ENCODE measurements at regions not wholly inside any gene's neighbourhood (a gene's known extent, or its start where the extent isn't known, plus 50 kb on each side); places are given as distances from the start of the nearest gene placed in this dataset.

DNA sequence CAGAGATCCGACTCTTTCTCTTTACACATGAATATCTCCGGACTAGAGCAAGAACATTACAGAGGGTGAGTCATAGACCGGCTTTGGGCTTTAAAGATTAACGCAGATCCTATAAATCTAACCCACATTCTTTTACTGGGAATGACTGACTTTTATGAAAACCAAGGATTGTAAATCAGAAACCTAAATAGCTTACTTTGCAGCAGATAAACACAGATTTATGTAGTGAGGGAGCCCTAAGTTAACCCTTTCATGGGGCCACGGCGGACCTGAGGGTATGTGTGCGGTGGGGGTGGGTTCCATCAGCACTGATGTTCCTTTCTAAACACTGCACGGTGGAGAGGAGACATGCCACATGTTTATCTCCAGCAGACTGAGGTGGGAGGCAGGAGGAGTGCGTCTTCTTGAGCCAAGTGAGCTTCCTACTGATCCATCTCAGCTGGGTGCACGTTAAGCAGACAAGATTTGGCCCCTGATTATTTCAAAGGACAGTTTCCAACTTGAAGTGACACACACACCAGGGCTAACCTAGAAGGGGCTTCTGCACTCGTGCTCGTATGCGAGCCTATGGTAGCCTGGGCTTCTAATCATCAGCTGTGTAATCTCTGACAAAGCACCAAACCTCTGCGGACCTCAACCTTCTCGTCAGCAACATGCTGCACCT lies 127.6 kb downstream of the WDR11 start:
- H3K9ac ChIP-seq (ENCODE audit: extremely low read depth, low read length, poor library complexity, severe bottlenecking): no peak overlapping the region
- TF ChIP-seq, protein P1, sequence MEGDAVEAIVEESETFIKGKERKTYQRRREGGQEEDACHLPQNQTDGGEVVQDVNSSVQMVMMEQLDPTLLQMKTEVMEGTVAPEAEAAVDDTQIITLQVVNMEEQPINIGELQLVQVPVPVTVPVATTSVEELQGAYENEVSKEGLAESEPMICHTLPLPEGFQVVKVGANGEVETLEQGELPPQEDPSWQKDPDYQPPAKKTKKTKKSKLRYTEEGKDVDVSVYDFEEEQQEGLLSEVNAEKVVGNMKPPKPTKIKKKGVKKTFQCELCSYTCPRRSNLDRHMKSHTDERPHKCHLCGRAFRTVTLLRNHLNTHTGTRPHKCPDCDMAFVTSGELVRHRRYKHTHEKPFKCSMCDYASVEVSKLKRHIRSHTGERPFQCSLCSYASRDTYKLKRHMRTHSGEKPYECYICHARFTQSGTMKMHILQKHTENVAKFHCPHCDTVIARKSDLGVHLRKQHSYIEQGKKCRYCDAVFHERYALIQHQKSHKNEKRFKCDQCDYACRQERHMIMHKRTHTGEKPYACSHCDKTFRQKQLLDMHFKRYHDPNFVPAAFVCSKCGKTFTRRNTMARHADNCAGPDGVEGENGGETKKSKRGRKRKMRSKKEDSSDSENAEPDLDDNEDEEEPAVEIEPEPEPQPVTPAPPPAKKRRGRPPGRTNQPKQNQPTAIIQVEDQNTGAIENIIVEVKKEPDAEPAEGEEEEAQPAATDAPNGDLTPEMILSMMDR (conservative IDR thresholded peaks at IDR 0.05): no peak
- no peak overlapping the region for H3K27ac ChIP-seq (ENCODE audit: low read depth, low read length)
- no peak overlapping the region for H3K4me3 ChIP-seq (ENCODE audit: low read length)
- DNase-seq: no peak
- H3K4me1 ChIP-seq (ENCODE audit: control insufficient read depth, insufficient read depth, low read length): peaks cover 25% of the 10 kb centered on the region
- Mint-ChIP-seq H3K4me1 (peaks cover 43% of the 10 kb centered on the region), H3K36me3 (ENCODE audit: low read depth) (no peaks in the 10 kb centered on the region), H3K9me3 (peaks cover 21% of the 10 kb centered on the region), H3K4me3 (peak overlapping the region; percentile 57), H3K27me3 (ENCODE audit: insufficient read depth) (peaks cover 67% of the 10 kb centered on the region), H3K27ac (no peak overlapping the region)
- H3K27me3 ChIP-seq (ENCODE audit: control insufficient read depth, insufficient read depth, low read length, poor library complexity, severe bottlenecking): peaks cover 45% of the 10 kb centered on the region
- no peaks in the 10 kb centered on the region for H3K36me3 ChIP-seq (ENCODE audit: control insufficient read depth, insufficient read depth, low read length)
- peaks cover 24% of the 10 kb centered on the region for H3K9me3 ChIP-seq (ENCODE audit: control insufficient read depth, low read length)
- 71% methylated on average over 10 to 14 of the region's 15 CpGs for WGBS, 2 experiments (ENCODE audit: insufficient coverage in 1 of 2, insufficient read length in 1 of 2)

DNA sequence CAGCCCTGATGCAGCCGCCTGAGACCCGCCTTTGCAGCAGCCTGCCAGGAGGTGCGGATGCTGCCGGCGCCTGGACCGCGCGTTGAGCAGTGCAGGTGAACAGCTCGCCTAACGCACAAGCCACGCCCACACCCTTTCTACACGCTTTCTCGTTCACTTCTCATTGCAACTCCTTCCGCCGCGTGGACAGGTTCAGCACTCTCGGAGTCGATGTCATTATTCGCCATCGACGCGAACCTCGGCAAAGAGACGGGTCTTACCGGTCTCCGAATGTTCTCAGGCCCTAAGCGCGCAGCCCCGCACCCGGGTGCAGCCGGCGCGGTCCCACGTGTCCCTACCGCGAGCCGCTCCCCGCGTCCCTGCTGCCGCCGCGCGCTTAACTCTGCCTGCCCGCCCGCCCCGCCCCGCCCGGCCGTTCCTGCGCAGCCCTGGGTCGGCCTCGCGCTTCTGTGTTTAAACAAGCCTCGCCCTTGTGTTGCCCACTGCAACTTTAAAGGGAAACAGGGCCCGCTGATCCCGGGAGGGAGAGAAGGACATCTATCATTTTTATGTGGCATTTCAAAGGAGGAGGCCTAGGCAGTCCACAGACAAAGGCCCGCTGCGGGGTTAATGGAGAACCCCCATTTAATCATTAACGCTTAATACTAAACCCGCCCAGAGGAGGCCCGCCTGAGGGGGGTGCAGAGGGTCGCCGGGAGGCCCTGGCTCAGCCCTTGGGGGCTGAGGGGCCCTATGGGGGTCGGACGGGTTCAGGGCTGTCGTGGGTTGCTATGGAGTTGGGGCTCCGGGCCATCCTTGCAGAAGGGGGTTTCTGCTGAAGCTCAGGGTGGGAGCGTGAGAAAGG lies 128.5 kb downstream of the WDR11 start:
- H3K27me3 Mint-ChIP-seq (ENCODE audit: insufficient read depth): peaks cover 64% of the 10 kb centered on the region
- Histone ChIP-seq H3K9me3 (ENCODE audit: control insufficient read depth, low read length) (peaks cover 15% of the 10 kb centered on the region), H3K36me3 (ENCODE audit: control insufficient read depth, insufficient read depth, low read length) (no peaks in the 10 kb centered on the region), H3K27me3 (ENCODE audit: control insufficient read depth, insufficient read depth, low read length, poor library complexity, severe bottlenecking) (peaks cover 45% of the 10 kb centered on the region), H3K4me1 (ENCODE audit: control insufficient read depth, insufficient read depth, low read length) (peaks cover 26% of the 10 kb centered on the region), H3K4me3 (ENCODE audit: low read length) (no peak overlapping the region), H3K27ac (ENCODE audit: low read depth, low read length) (no peak overlapping the region), H3K9ac (ENCODE audit: extremely low read depth, low read length, poor library complexity, severe bottlenecking) (no peak overlapping the region)
- peaks cover 43% of the 10 kb centered on the region for H3K4me1 Mint-ChIP-seq
- H3K27ac Mint-ChIP-seq: no peak overlapping the region
- WGBS, 2 experiments (ENCODE audit: insufficient coverage in 1 of 2, insufficient read length in 1 of 2): 9 to 12% methylated on average over 19 to 68 of the region's 68 CpGs
- peak; percentile 85 for DNase-seq
- H3K36me3 Mint-ChIP-seq (ENCODE audit: low read depth): no peaks in the 10 kb centered on the region
- H3K9me3 Mint-ChIP-seq: peaks cover 14% of the 10 kb centered on the region
- H3K4me3 Mint-ChIP-seq: peak overlapping the region; percentile 57
- TF ChIP-seq, protein P1 (conservative IDR thresholded peaks at IDR 0.05): no peak

DNA sequence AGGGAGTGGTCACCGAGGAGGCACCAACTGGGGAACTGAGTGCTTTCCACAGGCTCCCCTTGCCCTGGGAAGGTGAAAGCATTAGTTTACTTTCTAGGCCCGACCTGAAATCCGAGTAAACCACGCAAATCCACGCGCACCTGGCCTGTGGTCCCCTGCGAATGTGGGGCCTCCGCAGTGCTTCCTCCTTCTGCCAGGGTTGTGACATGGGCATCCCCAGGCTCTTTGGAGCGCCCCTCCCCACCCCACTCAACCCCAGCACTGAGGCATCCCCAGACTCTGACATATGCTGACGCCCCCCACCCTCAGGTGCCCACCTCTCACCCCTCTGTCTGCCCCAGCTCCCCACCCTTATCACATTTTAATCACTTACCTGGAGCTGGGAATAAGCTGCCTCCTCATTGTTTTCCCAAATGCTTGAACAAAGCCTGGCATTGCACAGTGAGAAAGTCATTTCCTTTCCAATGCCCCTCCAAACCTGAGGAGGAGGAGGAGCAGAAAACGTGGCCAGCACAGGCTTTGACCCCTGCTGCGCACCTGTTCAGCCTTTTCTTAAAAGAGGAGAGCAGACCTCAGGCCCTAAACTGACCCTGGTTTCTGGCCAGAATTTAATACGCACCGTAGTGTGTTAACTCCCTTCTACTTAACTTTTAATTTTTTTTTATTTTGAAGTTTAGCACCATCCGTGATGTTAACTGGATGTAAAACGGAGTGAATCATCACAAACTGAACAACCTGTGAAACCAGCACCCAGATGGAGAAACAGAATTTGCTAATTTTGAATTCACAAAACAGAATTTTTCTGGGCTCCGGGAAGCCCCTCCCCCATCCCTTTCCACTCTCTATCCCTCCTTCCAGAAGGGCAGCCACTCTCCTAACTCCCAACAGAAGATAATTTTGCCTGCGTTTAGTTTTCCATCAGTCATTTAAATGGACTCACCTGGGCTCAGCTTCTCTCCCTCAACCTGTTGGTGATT lies 129.4 kb downstream of the WDR11 start:
- DNase-seq: peak; percentile 71
- WGBS, 2 experiments (ENCODE audit: insufficient coverage in 1 of 2, insufficient read length in 1 of 2): 42 to 47% methylated on average over 7 to 18 of the region's 18 CpGs
- peak overlapping the region; percentile 57 for H3K4me3 Mint-ChIP-seq
- peak overlapping the region; percentile 7 for H3K27ac Mint-ChIP-seq
- TF ChIP-seq, protein P1 (conservative IDR thresholded peaks at IDR 0.05): no peak
- peaks cover 13% of the 10 kb centered on the region for H3K9me3 Mint-ChIP-seq
- H3K27me3 Mint-ChIP-seq (ENCODE audit: insufficient read depth): peaks cover 65% of the 10 kb centered on the region
- no peaks in the 10 kb centered on the region for H3K36me3 ChIP-seq (ENCODE audit: control insufficient read depth, insufficient read depth, low read length)
- H3K27ac ChIP-seq (ENCODE audit: low read depth, low read length): no peak overlapping the region
- H3K4me3 ChIP-seq (ENCODE audit: low read length): no peak overlapping the region
- H3K36me3 Mint-ChIP-seq (ENCODE audit: low read depth): peaks cover 1% of the 10 kb centered on the region
- no peak overlapping the region for H3K9ac ChIP-seq (ENCODE audit: extremely low read depth, low read length, poor library complexity, severe bottlenecking)
- peaks cover 43% of the 10 kb centered on the region for H3K4me1 Mint-ChIP-seq
- peaks cover 26% of the 10 kb centered on the region for H3K4me1 ChIP-seq (ENCODE audit: control insufficient read depth, insufficient read depth, low read length)
- peaks cover 45% of the 10 kb centered on the region for H3K27me3 ChIP-seq (ENCODE audit: control insufficient read depth, insufficient read depth, low read length, poor library complexity, severe bottlenecking)
- peaks cover 15% of the 10 kb centered on the region for H3K9me3 ChIP-seq (ENCODE audit: control insufficient read depth, low read length)
